SH-SY5Y (cell line): ENCODE measurements at regions not wholly inside any gene's neighbourhood (a gene's known extent, or its start where the extent isn't known, plus 50 kb on each side); places are given as distances from the start of the nearest gene placed in this dataset.

Experiments
- GATA2 ChIP-seq: IDR thresholded peaks from 2 replicates; pipeline ENCODE4 v1.6.1; 2011; ENCODE audit warnings: mild to moderate bottlenecking, low read depth, low read length
- GATA3 ChIP-seq: IDR thresholded peaks from 2 replicates; pipeline ENCODE4 v1.6.1; 2011; ENCODE audit warnings: low read depth, mild to moderate bottlenecking, low read length, moderate library complexity

DNA sequence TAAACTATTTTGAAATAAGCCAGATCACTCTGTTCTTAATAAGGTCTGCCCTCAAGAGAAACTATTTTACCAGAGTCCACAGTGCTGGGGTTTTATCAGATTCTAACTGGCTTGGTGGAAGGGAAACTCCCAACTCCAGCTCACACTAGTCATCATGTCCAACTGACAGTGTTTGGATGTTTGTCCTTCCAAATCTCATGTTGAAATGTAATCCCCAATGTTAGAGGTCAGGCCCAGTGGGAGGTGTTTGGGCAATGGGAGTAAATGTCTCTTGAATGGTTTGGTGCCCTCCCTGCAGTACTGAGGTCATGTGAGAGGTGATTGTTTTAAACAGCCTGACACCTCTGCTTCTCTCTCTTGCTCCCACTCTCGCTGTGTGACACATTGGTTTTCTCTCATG is 1301.0 kb upstream of the CDH8 start:
- TF ChIP-seq GATA2 (no peak), GATA3 (no peak)
